IMR-90 (cell line): ENCODE measurements at regions not wholly inside any gene's neighbourhood (a gene's known extent, or its start where the extent isn't known, plus 50 kb on each side); places are given as distances from the start of the nearest gene placed in this dataset.

Experiments
- BHLHE40 ChIP-seq: fragments of 150-350 bp; IDR thresholded peaks from 2 replicates; pipeline ENCODE4 v1.6.1; 2016; ENCODE audit warnings: mild to moderate bottlenecking, low read depth, low read length
- CEBPB ChIP-seq: IDR thresholded peaks from 2 replicates; pipeline ENCODE4 v1.6.1; 2012; ENCODE audit warnings: low read depth, low read length, improper control_type of control experiment
- CHD1 ChIP-seq: IDR thresholded peaks from 2 replicates; pipeline ENCODE4 v1.6.1; 2012; ENCODE audit warnings: low read depth, low read length, improper control_type of control experiment
- CTCF ChIP-seq: conservative IDR thresholded peaks from 2 replicates; pipeline ENCODE4 v1.5.1; 2012; ENCODE audit warnings: mild to moderate bottlenecking, low read depth, low read length, improper control_type of control experiment
- ELK1 ChIP-seq: fragments of 150-350 bp; IDR thresholded peaks from 2 replicates; pipeline ENCODE4 v1.6.1; 2016; ENCODE audit warnings: low read depth, mild to moderate bottlenecking, low read length, moderate library complexity, borderline replicate concordance
- FOS ChIP-seq: fragments of 150-350 bp; IDR thresholded peaks from 2 replicates; pipeline ENCODE4 v1.6.1; 2016; ENCODE audit warnings: low read depth, low read length
- MXI1 ChIP-seq: IDR thresholded peaks from 2 replicates; pipeline ENCODE4 v1.6.1; 2012; ENCODE audit warnings: low read depth, mild to moderate bottlenecking, low read length, moderate library complexity, borderline replicate concordance
- NFE2L2 ChIP-seq: fragments of 150-350 bp; IDR thresholded peaks from 2 replicates; pipeline ENCODE4 v1.6.1; 2016; ENCODE audit warnings: low read depth, mild to moderate bottlenecking, low read length
- POLR2A ChIP-seq: IDR thresholded peaks from 2 replicates; pipeline ENCODE4 v1.6.1; 2012; ENCODE audit warnings: mild to moderate bottlenecking, low read depth, low read length
- RAD21 ChIP-seq: IDR thresholded peaks from 2 replicates; pipeline ENCODE4 v1.6.1; 2012; ENCODE audit warnings: low read length, improper control_type of control experiment
- RFX5 ChIP-seq: IDR thresholded peaks from 2 replicates; pipeline ENCODE4 v1.8.0; 2012; ENCODE audit warnings: low read depth, mild to moderate bottlenecking, low read length, moderate library complexity
- SMC3 ChIP-seq: fragments of 150-350 bp; IDR thresholded peaks from 2 replicates; pipeline ENCODE4 v1.6.1; 2016; ENCODE audit warnings: low read depth, mild to moderate bottlenecking, antibody characterized with exemption, low read length, moderate library complexity
- USF2 ChIP-seq: fragments of 150-350 bp; IDR thresholded peaks from 2 replicates; pipeline ENCODE4 v1.6.1; 2017; ENCODE audit warnings: mild to moderate bottlenecking, antibody characterized with exemption, low read length, low read depth

- TF ChIP-seq CTCF (no peak), SMC3 (no peak), POLR2A (no peak), ELK1 (no peak), RFX5 (no peak), NFE2L2 (no peak), MXI1 (no peak), CEBPB (no peak), FOS (no peak), USF2 (no peak), CHD1 (no peak), RAD21 (no peak), BHLHE40 (no peak)
These were observed 278.8 kb upstream of the IMPG1 start for GRCh38 chr6:76351275-76351674.
